NCI-H2081 (cell line): ENCODE measurements at regions not wholly inside any gene's neighbourhood (a gene's known extent, or its start where the extent isn't known, plus 50 kb on each side); places are given as distances from the start of the nearest gene placed in this dataset.
"Not testable (repeated sequence)": the region's sequence is repeated elsewhere in the genome, so short reads cannot be mapped to it uniquely, and the experiment has no call there.

Source experiments
- DNase-seq, 2 experiments: peaks; one replicate each; lab custom pipeline; 2025; lab: John Stamatoyannopoulos, UW

GRCh38 chr1:91605566-91605965, 104.9 kb downstream of the CDC7 start:
- DNase-seq, result no peak

DNA sequence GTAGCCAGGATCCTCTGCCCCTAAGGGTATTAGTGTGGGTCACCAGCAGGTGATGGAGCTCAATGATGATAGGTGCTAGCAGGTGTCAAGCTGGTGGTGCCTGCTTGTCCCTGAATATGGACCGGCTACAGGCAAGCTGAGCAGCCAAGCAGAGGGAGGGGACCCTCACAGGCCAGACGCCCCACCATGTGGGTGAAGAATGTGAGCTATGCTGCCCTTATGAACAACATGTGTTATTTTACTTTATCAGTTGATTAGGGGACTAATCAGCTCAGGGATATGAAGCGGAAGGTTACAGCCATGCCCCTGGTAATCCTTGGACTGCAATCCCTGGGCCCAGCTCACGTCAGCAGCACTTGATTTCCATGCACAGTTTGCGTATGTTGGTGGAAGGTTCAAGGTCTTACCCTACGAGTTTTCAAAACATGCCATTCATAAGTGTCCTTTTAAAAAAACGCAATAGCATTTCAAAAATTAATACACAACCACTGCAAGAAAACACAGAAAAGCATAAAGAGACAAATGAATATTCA, 106.0 kb downstream of the CDC7 start:
- no peak for DNase-seq

- DNase-seq, result not testable (repeated sequence)
Measured at GRCh38 chr1:91607686-91608085, 107.0 kb downstream of the CDC7 start.

GRCh38 chr1:91608876-91609275, 108.2 kb downstream of the CDC7 start:
- DNase-seq, result no peak

- DNase-seq, result no peak
Measured at GRCh38 chr1:91609551-91609950, 108.9 kb downstream of the CDC7 start.

- DNase-seq, result no peak
Measured at GRCh38 chr1:91610102-91610501, 109.5 kb downstream of the CDC7 start.

- no peak for DNase-seq
Measured at GRCh38 chr1:91610789-91611188, 110.1 kb downstream of the CDC7 start.

DNA sequence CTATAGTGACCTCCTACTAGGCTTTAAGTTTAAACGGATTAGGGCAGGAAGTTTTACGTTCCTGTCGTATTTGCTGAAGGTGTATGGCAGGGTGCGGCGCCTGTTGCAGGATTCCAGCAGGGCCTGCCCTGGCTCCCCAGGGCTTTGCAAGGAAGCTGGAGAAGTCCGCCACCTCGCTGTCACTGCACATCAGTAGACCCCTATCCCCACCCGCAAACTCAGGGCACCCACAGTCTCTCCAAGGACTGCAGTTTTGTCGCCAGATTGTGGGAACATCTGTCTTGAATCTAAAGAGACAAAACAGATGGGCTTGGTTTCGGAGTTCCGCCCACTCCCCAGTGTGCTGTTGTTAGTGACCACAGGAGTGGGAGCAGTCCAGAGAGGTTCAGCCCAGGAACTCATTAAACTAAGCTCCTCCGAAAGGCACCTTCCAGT, 110.8 kb downstream of the CDC7 start:
- no peak for DNase-seq

DNA sequence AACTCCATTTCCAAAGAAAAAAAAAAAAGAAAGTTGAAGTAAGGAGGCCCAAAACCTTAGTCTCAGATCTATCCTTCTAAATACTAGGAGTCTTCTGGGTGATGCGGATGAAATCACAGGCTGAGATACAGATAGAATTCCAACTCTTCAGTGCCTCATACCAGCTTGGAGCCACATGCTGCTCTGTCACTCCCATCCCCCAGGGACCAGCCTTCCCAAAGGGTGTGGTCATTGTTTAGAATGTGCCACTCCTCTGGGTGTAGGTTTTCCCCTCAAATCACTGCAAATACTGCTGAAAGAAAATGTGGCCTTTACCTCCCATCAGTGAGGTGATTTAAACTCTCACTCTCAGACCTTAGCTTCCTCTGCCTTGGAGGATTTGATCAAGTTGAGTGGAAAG, 112.9 kb downstream of the CDC7 start:
- no peak for DNase-seq

GRCh38 chr1:91616712-91617111, 116.1 kb downstream of the CDC7 start:
- DNase-seq, result no peak

- peak; percentile 43 to 57 for DNase-seq
Measured at GRCh38 chr1:91617285-91617765, 116.7 kb downstream of the CDC7 start.

- DNase-seq, result no peak
Measured at GRCh38 chr1:91619881-91620280, 119.2 kb downstream of the CDC7 start.

GRCh38 chr1:91621360-91621759, 120.7 kb downstream of the CDC7 start:
- no peak for DNase-seq

DNA sequence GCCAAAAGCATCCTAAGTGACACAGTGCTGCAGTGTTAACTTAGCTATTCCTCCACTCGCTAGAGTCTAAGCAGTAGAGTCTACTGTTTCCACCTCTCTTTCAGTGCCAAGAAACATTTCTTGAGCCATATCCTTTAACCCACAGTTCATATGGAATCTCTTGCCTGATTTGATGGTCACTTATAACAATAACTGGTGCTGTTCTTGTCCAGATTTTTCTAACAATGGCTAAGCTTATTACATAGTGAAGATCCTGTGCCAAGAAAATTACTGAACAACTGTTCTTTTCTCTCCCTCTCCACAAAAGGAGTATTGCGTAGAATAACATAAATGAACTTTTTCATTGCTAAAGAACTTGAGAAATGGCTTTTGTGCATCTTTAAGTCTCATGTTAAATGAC, 121.3 kb downstream of the CDC7 start:
- DNase-seq, result no peak

DNA sequence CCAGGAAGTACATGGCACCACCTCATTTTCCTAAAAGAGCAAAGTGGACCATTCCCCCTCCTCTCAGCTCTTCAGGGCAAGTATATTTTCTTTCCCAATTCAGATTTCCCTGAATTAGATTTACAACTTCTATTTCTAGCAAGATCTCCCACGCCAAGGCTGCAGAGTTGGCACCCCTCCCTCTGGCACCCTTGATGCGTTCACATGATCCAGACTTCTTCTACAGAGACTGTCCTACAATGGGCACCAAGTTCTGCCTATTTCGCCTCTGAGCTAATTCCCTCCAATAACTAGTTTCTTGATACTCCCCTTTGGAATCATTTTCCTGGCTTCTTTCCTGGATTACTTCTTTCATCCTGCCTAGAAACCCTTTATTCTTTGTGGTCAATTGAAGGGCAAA, 122.0 kb downstream of the CDC7 start:
- DNase-seq, result no peak

- no peak for DNase-seq
Measured at GRCh38 chr1:91623020-91623419, 122.4 kb downstream of the CDC7 start.

DNA sequence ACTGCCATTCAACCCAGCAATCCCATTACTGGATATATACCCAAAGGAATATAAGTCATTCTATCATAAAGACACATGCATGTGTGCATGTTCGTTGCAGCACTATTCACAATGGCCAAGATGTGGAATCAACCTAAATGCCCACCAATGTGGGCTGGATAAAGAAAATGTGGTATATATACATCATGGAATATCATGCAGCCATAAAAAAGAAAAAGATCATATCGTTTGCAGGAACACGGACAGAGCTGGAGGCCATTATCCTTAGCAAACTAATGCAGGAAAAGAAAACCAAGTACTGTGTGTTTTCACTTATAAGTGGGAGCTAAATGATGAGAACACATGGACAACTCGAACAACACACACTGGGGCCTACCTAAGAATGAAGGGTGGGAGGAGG, 123.7 kb downstream of the CDC7 start:
- DNase-seq, result no peak
